Left ventricle myocardium inferior (tissue), 1 donor: ENCODE measurements at regions not wholly inside any gene's neighbourhood (a gene's known extent, or its start where the extent isn't known, plus 50 kb on each side); places are given as distances from the start of the nearest gene placed in this dataset.

ENCODE experiments used
- DNase-seq: peaks from one replicate; pipeline ENCODE4 v3.0.0-alpha.2; 2020
- H3K27ac ChIP-seq: fragments of 200-600 bp; replicated peaks from 2 replicates; pipeline ENCODE4 v1.8.0; 2021
- H3K27me3 ChIP-seq: fragments of 200-600 bp; 2 replicates; pipeline ENCODE4 v1.8.0; 2021; ENCODE audit warnings: low read depth
- H3K36me3 ChIP-seq: fragments of 200-600 bp; 2 replicates; pipeline ENCODE4 v1.8.0; 2021
- H3K4me1 ChIP-seq: fragments of 200-600 bp; 2 replicates; pipeline ENCODE4 v1.8.0; 2021
- H3K4me3 ChIP-seq: fragments of 200-600 bp; 2 replicates; pipeline ENCODE4 v1.8.0; 2021; ENCODE audit warnings: mild to moderate bottlenecking, moderate library complexity
- H3K9me3 ChIP-seq: fragments of 200-600 bp; replicated peaks from 2 replicates; pipeline ENCODE4 v1.8.0; 2021
- intact Hi-C: fragments of 100-400 bp; cut with micrococcal nuclease; formaldehyde crosslinking; loops from one replicate; pipeline ENCODE4 v1.11.0; 2022
- TF ChIP-seq, protein P1 (sequence below): fragments of 200-600 bp; IDR thresholded peaks from 2 replicates; pipeline ENCODE4 v1.8.0; 2021; ENCODE audit warnings: antibody characterized with exemption, mild to moderate bottlenecking, borderline replicate concordance
- donor health status: DM: no; HTN: yes; CAD: no; lungs with severe emphysema.

DNA sequence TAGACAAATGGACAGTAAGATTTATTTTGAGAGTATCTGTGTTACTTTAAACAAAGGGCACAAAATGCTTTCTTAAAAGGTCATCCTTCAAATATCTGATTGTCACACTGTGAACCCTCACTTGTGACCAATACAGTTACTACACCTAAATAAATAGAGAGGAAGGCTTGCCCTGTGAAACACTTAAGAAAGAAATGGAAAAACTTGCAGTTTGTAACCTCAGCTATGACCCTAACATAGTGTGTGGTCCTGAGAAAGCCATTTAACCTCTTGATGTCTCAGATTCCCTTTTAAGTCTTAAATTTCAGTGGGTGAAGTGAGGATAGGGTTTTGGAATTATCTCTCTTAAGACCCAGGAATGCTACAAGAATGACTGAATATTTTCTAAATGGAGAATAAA, 126.7 kb upstream of the SLC27A6 start:
- TF ChIP-seq, protein P1, sequence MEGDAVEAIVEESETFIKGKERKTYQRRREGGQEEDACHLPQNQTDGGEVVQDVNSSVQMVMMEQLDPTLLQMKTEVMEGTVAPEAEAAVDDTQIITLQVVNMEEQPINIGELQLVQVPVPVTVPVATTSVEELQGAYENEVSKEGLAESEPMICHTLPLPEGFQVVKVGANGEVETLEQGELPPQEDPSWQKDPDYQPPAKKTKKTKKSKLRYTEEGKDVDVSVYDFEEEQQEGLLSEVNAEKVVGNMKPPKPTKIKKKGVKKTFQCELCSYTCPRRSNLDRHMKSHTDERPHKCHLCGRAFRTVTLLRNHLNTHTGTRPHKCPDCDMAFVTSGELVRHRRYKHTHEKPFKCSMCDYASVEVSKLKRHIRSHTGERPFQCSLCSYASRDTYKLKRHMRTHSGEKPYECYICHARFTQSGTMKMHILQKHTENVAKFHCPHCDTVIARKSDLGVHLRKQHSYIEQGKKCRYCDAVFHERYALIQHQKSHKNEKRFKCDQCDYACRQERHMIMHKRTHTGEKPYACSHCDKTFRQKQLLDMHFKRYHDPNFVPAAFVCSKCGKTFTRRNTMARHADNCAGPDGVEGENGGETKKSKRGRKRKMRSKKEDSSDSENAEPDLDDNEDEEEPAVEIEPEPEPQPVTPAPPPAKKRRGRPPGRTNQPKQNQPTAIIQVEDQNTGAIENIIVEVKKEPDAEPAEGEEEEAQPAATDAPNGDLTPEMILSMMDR, result no peak
- H3K4me3 ChIP-seq, result no peak overlapping the region
- intact Hi-C loops, result no loop called here
- no peaks in the 10 kb centered on the region for H3K36me3 ChIP-seq
- no peak overlapping the region for H3K27ac ChIP-seq
- no peaks in the 10 kb centered on the region for H3K9me3 ChIP-seq
- no peaks in the 10 kb centered on the region for H3K27me3 ChIP-seq
- no peak for DNase-seq
- no peaks in the 10 kb centered on the region for H3K4me1 ChIP-seq

DNA sequence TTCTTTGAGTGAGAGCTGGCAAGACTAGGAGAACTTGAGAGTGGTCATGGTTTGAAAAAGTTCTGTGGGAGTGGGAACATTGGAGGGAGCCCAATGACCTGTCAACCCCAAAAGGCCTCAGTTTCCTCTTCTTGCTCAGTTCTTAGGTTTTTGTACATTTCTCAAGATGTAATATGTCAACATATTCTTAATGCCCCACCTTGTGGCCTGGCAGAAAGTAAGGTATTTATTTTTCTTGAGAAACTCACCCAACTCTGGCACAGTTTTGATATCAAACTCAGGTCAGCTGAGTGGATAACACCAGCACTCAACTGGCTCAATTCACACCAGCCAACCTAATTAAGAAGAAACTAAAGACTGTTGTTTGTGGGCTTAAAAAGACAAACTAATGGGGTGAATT, 123.0 kb upstream of the SLC27A6 start:
- peaks cover 5% of the 10 kb centered on the region for H3K9me3 ChIP-seq
- intact Hi-C loops, result loop anchor here (10.0 kb wide), 2 partner anchors 177 to 627 kb away; no protein-coding TSS in a partner anchor
- H3K36me3 ChIP-seq, result no peaks in the 10 kb centered on the region
- H3K4me1 ChIP-seq, result no peaks in the 10 kb centered on the region
- H3K27me3 ChIP-seq, result no peaks in the 10 kb centered on the region
- no peak overlapping the region for H3K27ac ChIP-seq
- no peak for DNase-seq
- TF ChIP-seq, protein P1, result no peak
- no peak overlapping the region for H3K4me3 ChIP-seq

DNA sequence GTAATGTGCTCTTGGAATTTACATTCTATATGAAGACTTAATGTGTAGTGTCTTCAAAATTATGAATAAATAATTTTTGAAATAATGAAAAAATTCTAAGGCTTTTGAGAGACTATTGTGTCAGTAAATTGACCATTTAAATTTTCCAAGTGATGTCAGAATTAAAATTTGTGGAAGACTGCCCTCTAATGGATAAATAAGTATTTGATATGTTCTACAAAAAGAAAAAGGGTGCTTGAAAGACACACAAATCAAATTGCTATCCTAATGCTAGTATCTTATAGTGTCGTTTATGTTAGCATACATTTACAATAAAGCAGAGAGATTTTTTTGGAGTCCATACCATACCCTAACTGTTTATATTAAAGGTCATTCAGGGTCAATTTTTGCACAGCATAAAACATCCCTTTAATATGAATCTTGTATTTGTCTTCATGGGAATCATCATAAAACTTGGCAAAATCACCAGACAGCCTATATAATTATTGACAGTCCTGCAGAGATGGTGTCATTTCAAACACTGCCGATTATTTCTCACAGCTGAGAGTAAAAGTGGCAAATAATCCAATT, 120.8 kb upstream of the SLC27A6 start:
- DNase-seq, result no peak
- no peaks in the 10 kb centered on the region for H3K4me1 ChIP-seq
- no peaks in the 10 kb centered on the region for H3K27me3 ChIP-seq
- TF ChIP-seq, protein P1, result peak; percentile 55
- H3K27ac ChIP-seq, result no peak overlapping the region
- no peak overlapping the region for H3K4me3 ChIP-seq
- no peaks in the 10 kb centered on the region for H3K36me3 ChIP-seq
- intact Hi-C loops, result loop anchor here (10.0 kb wide), 2 partner anchors 180 to 630 kb away; no protein-coding TSS in a partner anchor
- H3K9me3 ChIP-seq, result peaks cover 27% of the 10 kb centered on the region

DNA sequence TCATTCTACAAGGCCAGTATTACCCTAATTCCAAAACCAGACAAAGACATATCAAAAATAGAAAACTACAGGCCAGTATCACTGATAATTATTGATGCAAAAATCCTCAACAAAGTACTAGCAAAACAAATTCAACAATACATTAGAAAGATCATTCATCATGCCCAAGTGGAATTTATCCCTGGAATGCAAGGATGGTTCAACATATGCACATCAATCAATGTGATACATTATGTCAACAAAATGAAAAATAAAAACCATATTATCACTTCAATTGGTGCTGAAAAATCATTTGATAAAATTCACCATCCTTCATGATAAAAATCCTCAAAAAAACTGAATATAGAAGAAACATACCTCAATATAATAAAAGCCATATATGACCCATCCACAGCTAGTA, 115.2 kb upstream of the SLC27A6 start:
- Histone ChIP-seq H3K4me3 (no peak overlapping the region), H3K27me3 (no peaks in the 10 kb centered on the region), H3K27ac (no peak overlapping the region), H3K9me3 (peaks cover 54% of the 10 kb centered on the region), H3K36me3 (no peaks in the 10 kb centered on the region), H3K4me1 (no peaks in the 10 kb centered on the region)
- TF ChIP-seq, protein P1, result no peak
- intact Hi-C loops, result no loop called here
- no peak for DNase-seq

DNA sequence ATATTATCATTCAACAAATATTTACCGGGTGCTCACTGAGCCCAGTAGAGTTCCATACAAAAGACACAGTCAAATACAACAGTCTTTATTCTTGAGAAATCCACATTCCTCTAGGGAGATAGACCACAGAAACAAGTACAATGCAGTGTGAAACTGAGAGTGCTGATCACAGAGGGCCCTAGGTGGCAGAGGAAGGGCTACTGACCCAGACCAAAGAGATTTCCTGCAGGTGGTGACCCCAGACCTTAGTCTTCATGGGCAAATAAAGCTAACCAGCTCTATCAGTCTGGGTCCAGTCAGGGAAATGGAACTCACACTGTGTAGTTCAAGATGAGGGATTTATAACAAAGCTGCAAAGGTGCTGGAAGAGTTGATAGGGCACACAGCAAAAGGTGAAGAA, 110.4 kb upstream of the SLC27A6 start:
- H3K27me3 ChIP-seq, result no peaks in the 10 kb centered on the region
- H3K36me3 ChIP-seq, result no peaks in the 10 kb centered on the region
- no peak overlapping the region for H3K4me3 ChIP-seq
- H3K27ac ChIP-seq, result no peak overlapping the region
- TF ChIP-seq, protein P1, result no peak
- peaks cover 7% of the 10 kb centered on the region for H3K4me1 ChIP-seq
- DNase-seq, result no peak
- intact Hi-C loops, result no loop called here
- peaks cover 34% of the 10 kb centered on the region for H3K9me3 ChIP-seq
